Thoracic aorta (tissue), 2 donors: ENCODE measurements at regions not wholly inside any gene's neighbourhood (a gene's known extent, or its start where the extent isn't known, plus 50 kb on each side); places are given as distances from the start of the nearest gene placed in this dataset.

Source experiments
- ATAC-seq: fragments of 150-250 bp; one replicate; pipeline ENCODE4 v1.8.0; 2017; ENCODE audit warnings: low read depth; ENCODE audit not compliant: insufficient number of reproducible peaks, low FRiP score
- DNase-seq: peaks from one replicate; pipeline ENCODE4 v3.0.0-alpha.2; 2020; ENCODE audit warnings: low spot score
- H3K27ac ChIP-seq, 2 donors: fragments of 200-600 bp; sonication (generic); 1 replicate in 1 of 2; 2 replicates in 1 of 2; pipeline ENCODE4 v1.5.1; 2016; ENCODE audit warnings: mild to moderate bottlenecking in 2 of 2, moderate library complexity in 2 of 2
- H3K27me3 ChIP-seq: fragments of 200-600 bp; sonication (generic); replicated peaks from 2 replicates; pipeline ENCODE4 v1.6.0; 2016; ENCODE audit warnings: mild to moderate bottlenecking; ENCODE audit not compliant: insufficient read depth
- H3K36me3 ChIP-seq: fragments of 200-600 bp; sonication (generic); one replicate; pipeline ENCODE4 v1.5.1; 2016
- H3K4me1 ChIP-seq, 2 donors: fragments of 200-600 bp; sonication (generic); 1 replicate in 1 of 2; 2 replicates in 1 of 2; pipeline versions ENCODE4 v1.5.1 to v1.6.0; 2016; ENCODE audit warnings: low read depth in 2 of 2, mild to moderate bottlenecking in 1 of 2; ENCODE audit not compliant: control insufficient read depth in 1 of 2
- H3K4me3 ChIP-seq: fragments of 200-600 bp; sonication (generic); 2 replicates; pipeline ENCODE4 v1.5.1; 2016; ENCODE audit warnings: mild to moderate bottlenecking
- H3K9me3 ChIP-seq: fragments of 200-600 bp; sonication (generic); 2 replicates; pipeline ENCODE4 v1.5.1; 2016
- CTCF ChIP-seq: fragments of 200-600 bp; sonication (generic); IDR thresholded peaks from one replicate; pipeline ENCODE4 v1.5.1; 2019; ENCODE audit warnings: antibody characterized with exemption

- ATAC-seq = no peak
- H3K4me1 ChIP-seq = peaks cover 16 to 45% of the 10 kb centered on the region in 2 donors
- H3K27me3 ChIP-seq = no peaks in the 10 kb centered on the region
- peak overlapping the region; percentile 49 to 53 for H3K27ac ChIP-seq
- peak overlapping the region; percentile 31 for H3K4me3 ChIP-seq
- H3K9me3 ChIP-seq = no peaks in the 10 kb centered on the region
- no peak for TF ChIP-seq CTCF
- H3K36me3 ChIP-seq = no peaks in the 10 kb centered on the region
- no peak for DNase-seq
Measured at GRCh38 chr13:40439928-40440327, 226.5 kb downstream of the FOXO1 start.

- DNase-seq = peak; percentile 38
- H3K36me3 ChIP-seq = no peaks in the 10 kb centered on the region
- H3K4me3 ChIP-seq = no peak overlapping the region
- TF ChIP-seq CTCF = no peak
- peak overlapping the region; percentile 49 to 53 for H3K27ac ChIP-seq
- no peaks in the 10 kb centered on the region for H3K9me3 ChIP-seq
- peaks cover 16 to 45% of the 10 kb centered on the region in 2 donors for H3K4me1 ChIP-seq
- H3K27me3 ChIP-seq = no peaks in the 10 kb centered on the region
- no peak for ATAC-seq
Measured at GRCh38 chr13:40440990-40441820, 225.2 kb downstream of the FOXO1 start.

GRCh38 chr13:40442231-40442630 lies 224.2 kb downstream of the FOXO1 start:
- H3K36me3 ChIP-seq = no peaks in the 10 kb centered on the region
- no peak for TF ChIP-seq CTCF
- ATAC-seq = no peak

GRCh38 chr13:40442826-40443225 lies 223.6 kb downstream of the FOXO1 start:
- ATAC-seq (no peak), DNase-seq (no peak)
- Histone ChIP-seq H3K36me3 (no peaks in the 10 kb centered on the region), H3K27me3 (no peaks in the 10 kb centered on the region), H3K27ac (no peak overlapping the region), H3K4me3 (no peak overlapping the region), H3K9me3 (no peaks in the 10 kb centered on the region), H3K4me1 (peaks cover 16 to 45% of the 10 kb centered on the region in 2 donors)
- no peak for TF ChIP-seq CTCF

More at GRCh38 chr13:40442231-40442630, 224.2 kb downstream of the FOXO1 start:
- Histone ChIP-seq H3K4me3 (no peak overlapping the region), H3K9me3 (no peaks in the 10 kb centered on the region), H3K4me1 (peaks cover 16 to 45% of the 10 kb centered on the region in 2 donors), H3K27ac (peak overlapping the region in 1 of 2 donors; percentile 53), H3K27me3 (no peaks in the 10 kb centered on the region)
- DNase-seq = no peak

- no peak overlapping the region for H3K27ac ChIP-seq
- H3K36me3 ChIP-seq = no peaks in the 10 kb centered on the region
- no peak for TF ChIP-seq CTCF
- H3K27me3 ChIP-seq = no peaks in the 10 kb centered on the region
- DNase-seq (no peak), ATAC-seq (no peak)
- peaks cover 16 to 36% of the 10 kb centered on the region in 2 donors for H3K4me1 ChIP-seq
- H3K4me3 ChIP-seq = no peak overlapping the region
- H3K9me3 ChIP-seq = no peaks in the 10 kb centered on the region
Measured at GRCh38 chr13:40444241-40444640, 222.2 kb downstream of the FOXO1 start.
